ENCODE measurements at regions not wholly inside any gene's neighbourhood (a gene's known extent, or its start where the extent isn't known, plus 50 kb on each side); places are given as distances from the start of the nearest gene placed in this dataset.
"Not testable (repeated sequence)": the region's sequence is repeated elsewhere in the genome, so short reads cannot be mapped to it uniquely, and the experiment has no call there.

DNA sequence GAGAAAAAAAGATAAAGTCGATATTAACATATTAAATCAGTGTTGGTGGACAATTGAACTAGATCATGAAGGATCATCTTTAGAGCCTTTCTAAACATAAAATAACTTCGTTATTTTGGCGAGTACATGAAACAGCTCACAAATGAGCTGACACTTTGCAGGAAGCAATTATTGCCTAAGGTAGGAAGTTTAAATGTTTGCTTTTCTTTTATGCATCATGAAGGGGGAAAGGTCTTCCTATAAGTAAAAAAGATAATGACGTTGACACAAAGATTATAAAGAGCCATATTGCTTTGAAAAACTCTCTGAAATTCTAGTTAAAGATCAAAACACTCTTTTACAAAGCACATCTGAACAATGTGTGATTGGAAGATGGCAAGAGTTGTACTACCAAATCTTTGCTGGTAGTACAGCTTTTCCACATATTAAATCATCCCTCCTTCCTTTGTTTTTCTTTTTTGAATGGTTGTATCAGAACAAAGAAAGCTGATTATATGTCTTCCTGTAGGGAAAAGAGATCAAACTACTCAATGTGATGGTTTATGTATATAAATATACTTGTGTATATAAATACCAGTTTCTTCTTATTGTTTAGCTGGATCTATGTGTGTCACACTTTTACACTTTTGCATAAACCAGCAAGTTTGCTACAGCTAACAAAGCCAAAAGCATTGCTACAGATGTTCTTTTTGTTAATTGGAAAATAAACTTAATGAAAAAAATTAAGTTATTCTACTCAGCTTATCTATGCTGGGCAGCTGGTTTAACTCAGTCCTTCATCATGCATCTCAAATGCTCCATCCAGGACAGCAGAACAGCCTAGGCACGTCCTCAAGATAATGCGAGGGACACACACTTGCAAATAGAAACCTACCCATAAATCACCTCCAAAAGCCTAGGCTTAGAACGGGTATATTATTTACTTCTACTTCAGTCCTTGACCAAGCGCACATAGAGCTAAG lies 850.8 kb upstream of the ROBO1 start:
- Histone ChIP-seq H3K4me1 (no peaks in the 10 kb centered on the region), H3K4me3 (no peak overlapping the region), H3K27me3 (no peaks in the 10 kb centered on the region), H3K9me3 (peaks cover 0 to 7% (median 0%) of the 10 kb centered on the region in 12 donors), H3K27ac (no peak overlapping the region), H3K36me3 (no peaks in the 10 kb centered on the region)
- ATAC-seq (no peak), DNase-seq (no peak)
- intact Hi-C loops (cut with DNase I) = no loop called here
- TF ChIP-seq, protein P1, sequence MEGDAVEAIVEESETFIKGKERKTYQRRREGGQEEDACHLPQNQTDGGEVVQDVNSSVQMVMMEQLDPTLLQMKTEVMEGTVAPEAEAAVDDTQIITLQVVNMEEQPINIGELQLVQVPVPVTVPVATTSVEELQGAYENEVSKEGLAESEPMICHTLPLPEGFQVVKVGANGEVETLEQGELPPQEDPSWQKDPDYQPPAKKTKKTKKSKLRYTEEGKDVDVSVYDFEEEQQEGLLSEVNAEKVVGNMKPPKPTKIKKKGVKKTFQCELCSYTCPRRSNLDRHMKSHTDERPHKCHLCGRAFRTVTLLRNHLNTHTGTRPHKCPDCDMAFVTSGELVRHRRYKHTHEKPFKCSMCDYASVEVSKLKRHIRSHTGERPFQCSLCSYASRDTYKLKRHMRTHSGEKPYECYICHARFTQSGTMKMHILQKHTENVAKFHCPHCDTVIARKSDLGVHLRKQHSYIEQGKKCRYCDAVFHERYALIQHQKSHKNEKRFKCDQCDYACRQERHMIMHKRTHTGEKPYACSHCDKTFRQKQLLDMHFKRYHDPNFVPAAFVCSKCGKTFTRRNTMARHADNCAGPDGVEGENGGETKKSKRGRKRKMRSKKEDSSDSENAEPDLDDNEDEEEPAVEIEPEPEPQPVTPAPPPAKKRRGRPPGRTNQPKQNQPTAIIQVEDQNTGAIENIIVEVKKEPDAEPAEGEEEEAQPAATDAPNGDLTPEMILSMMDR (IDR thresholded peaks at IDR 0.05) = no peak
- no peak for TF ChIP-seq POLR2A (IDR thresholded peaks at IDR 0.05)
- WGBS, 4 donors = 42 to 53% (median 47%) methylated on average over 8 of the region's 8 CpGs

DNA sequence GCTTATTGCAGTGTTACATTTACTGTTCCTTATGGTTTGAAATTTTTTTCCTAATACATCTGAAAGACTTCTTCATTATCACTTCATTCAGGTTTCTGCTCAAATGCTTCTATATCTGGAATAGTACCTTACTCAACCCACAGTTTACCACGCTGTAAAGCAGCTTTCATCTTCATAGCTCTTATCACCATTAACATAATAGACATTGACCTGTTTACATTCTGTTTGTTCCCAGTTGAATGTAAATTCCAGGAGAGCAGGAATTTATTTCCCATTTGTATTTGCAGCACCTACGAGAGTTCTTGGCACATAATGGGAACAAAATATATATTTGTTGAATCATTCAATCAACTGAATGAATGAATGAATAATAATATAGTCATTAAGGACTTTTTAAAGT lies 844.6 kb upstream of the ROBO1 start:
- H3K27ac ChIP-seq = no peak overlapping the region
- no peaks in the 10 kb centered on the region for H3K36me3 ChIP-seq
- H3K9me3 ChIP-seq = peaks cover 0 to 7% (median 0%) of the 10 kb centered on the region in 12 donors
- DNase-seq (no peak), ATAC-seq (no peak)
- WGBS, 4 donors = 36 to 63% (median 47%) methylated on average over 2 of the region's 2 CpGs
- TF ChIP-seq, protein P1 (IDR thresholded peaks at IDR 0.05) = no peak
- no peak for TF ChIP-seq POLR2A (IDR thresholded peaks at IDR 0.05)
- no peaks in the 10 kb centered on the region for H3K4me1 ChIP-seq
- no peak overlapping the region for H3K4me3 ChIP-seq
- H3K27me3 ChIP-seq = no peaks in the 10 kb centered on the region
- intact Hi-C loops (cut with DNase I) = no loop called here

DNA sequence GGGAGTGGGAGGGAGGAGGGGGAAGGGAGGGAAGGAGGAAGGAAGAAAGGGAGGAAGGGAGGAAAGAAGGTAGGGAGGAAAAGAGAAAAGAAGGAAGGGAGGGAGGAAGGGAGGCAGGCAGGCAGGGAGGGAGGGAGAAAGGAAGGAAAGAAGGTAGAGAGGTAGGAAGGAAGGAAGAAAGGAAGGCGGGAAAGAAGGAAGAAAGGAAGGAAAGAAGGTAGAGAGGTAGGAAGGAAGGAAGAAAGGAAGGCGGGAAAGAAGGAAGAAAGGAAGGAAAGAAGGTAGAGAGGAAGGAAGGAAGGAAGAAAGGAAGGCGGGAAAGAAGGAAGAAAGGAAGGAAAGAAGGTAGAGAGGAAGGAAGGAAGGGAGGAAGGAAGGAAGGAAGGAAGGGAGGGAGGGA lies 840.3 kb upstream of the ROBO1 start:
- WGBS, 4 donors = 76 to 84% (median 82%) methylated on average over 3 of the region's 3 CpGs
- not testable (repeated sequence) for ATAC-seq

DNA sequence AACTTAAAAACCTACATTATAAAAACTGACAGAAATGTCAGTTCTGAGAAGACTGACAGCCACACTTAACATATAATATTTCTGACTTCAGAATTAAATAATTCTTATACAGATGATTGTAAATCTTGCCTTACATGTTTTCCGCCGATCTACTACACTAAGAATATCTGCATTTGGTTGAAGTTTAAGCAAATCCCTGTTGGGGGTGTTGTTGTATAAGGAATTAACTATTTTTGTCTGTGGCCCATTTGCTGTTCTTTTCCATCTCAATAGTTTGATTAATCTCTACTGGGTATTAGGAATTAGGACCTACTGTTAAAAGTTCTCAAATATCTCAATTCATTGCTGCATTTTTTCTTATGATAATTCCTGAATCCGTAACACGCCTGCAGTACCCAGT lies 838.3 kb upstream of the ROBO1 start:
- no peaks in the 10 kb centered on the region for H3K36me3 ChIP-seq
- no peak overlapping the region for H3K27ac ChIP-seq
- TF ChIP-seq, protein P1 (IDR thresholded peaks at IDR 0.05) = no peak
- TF ChIP-seq POLR2A (IDR thresholded peaks at IDR 0.05) = no peak
- H3K4me3 ChIP-seq = no peak overlapping the region
- intact Hi-C loops (cut with DNase I) = no loop called here
- H3K9me3 ChIP-seq = peaks cover 0 to 5% (median 0%) of the 10 kb centered on the region in 12 donors
- 64 to 77% (median 70%) methylated on average over 4 of the region's 4 CpGs for WGBS, 4 donors
- DNase-seq = no peak
- H3K27me3 ChIP-seq = no peaks in the 10 kb centered on the region
- no peak for ATAC-seq
- H3K4me1 ChIP-seq = no peaks in the 10 kb centered on the region

More for the DNA sequence above, 840.3 kb upstream of the ROBO1 start:
- H3K27ac ChIP-seq; H3K4me1 ChIP-seq; intact Hi-C loops (cut with DNase I); H3K27me3 ChIP-seq; H3K9me3 ChIP-seq; H3K36me3 ChIP-seq; H3K4me3 ChIP-seq; DNase-seq: not testable (repeated sequence)

Data from heart left ventricle (tissue), 16 donors.